Natural killer cell treated with Interleukin-12 subunit alpha and Interleukin-12 subunit beta and Interleukin-15 and Interleukin-18, amount 100 ng/mL, for 72 hours (primary cell): ENCODE measurements at regions not wholly inside any gene's neighbourhood (a gene's known extent, or its start where the extent isn't known, plus 50 kb on each side); places are given as distances from the start of the nearest gene placed in this dataset.

Source experiments
- ATAC-seq, 2 donors: fragments of 150-1000 bp; cut with Tn5 transposase in 1 of 2; sonication (Bioruptor Pico), chemical (Tn5 transposase) in 1 of 2; 2 replicates each; pipeline ENCODE4 v1.10.0; 2021
- DNase-seq: peaks from one replicate; pipeline ENCODE4 v3.0.0; 2022; ENCODE audit warnings: low spot score
- H3K27ac Mint-ChIP-seq, 2 donors: 1 replicate in 1 of 2; 2 replicates in 1 of 2; pipeline ENCODE4 v1.8.0; 2022; ENCODE audit warnings: mixed read lengths in 2 of 2, mild to moderate bottlenecking in 1 of 2, moderate library complexity in 1 of 2
- H3K27me3 Mint-ChIP-seq, 2 donors: 1 replicate in 1 of 2; 2 replicates in 1 of 2; pipeline ENCODE4 v1.8.0; 2022; ENCODE audit warnings: mixed read lengths in 2 of 2
- H3K36me3 Mint-ChIP-seq: one replicate; pipeline ENCODE4 v1.8.0; 2022; ENCODE audit warnings: mixed read lengths
- H3K4me1 Mint-ChIP-seq, 2 donors: 1 replicate in 1 of 2; 2 replicates in 1 of 2; pipeline ENCODE4 v1.8.0; 2022; ENCODE audit warnings: low read depth in 2 of 2, mixed read lengths in 2 of 2, mild to moderate bottlenecking in 1 of 2
- H3K4me3 Mint-ChIP-seq: one replicate; pipeline ENCODE4 v1.8.0; 2022; ENCODE audit warnings: mixed read lengths
- H3K9me3 Mint-ChIP-seq: 2 replicates; pipeline ENCODE4 v1.8.0; 2022; ENCODE audit warnings: mixed read lengths

GRCh38 chr9:107548298-107549142 is 59.0 kb upstream of the KLF4 start:
- Mint-ChIP-seq H3K36me3 (no peaks in the 10 kb centered on the region), H3K4me3 (no peak overlapping the region), H3K27ac (no peak overlapping the region), H3K4me1 (no peaks in the 10 kb centered on the region), H3K9me3 (no peaks in the 10 kb centered on the region), H3K27me3 (peaks cover 2 to 6% of the 10 kb centered on the region in 2 donors)
- DNase-seq (no peak), ATAC-seq (peak in 1 of 2 donors; percentile 48)

GRCh38 chr9:107547772-107548297 is 58.3 kb upstream of the KLF4 start:
- DNase-seq (no peak), ATAC-seq (no peak)
- no peak overlapping the region for H3K4me3 Mint-ChIP-seq

GRCh38 chr9:107547303-107547702 is 57.7 kb upstream of the KLF4 start:
- Mint-ChIP-seq H3K27me3 (peaks cover 2 to 6% of the 10 kb centered on the region in 2 donors), H3K4me1 (no peaks in the 10 kb centered on the region), H3K4me3 (no peak overlapping the region), H3K36me3 (no peaks in the 10 kb centered on the region), H3K27ac (no peak overlapping the region), H3K9me3 (no peaks in the 10 kb centered on the region)
- DNase-seq (no peak), ATAC-seq (no peak)

More at GRCh38 chr9:107547772-107548297, 58.3 kb upstream of the KLF4 start:
- no peaks in the 10 kb centered on the region for H3K9me3 Mint-ChIP-seq
- H3K4me1 Mint-ChIP-seq, result no peaks in the 10 kb centered on the region
- peaks cover 2 to 6% of the 10 kb centered on the region in 2 donors for H3K27me3 Mint-ChIP-seq
- no peaks in the 10 kb centered on the region for H3K36me3 Mint-ChIP-seq
- no peak overlapping the region for H3K27ac Mint-ChIP-seq

GRCh38 chr9:107546859-107547258 is 57.3 kb upstream of the KLF4 start:
- Mint-ChIP-seq H3K27me3 (peaks cover 2 to 6% of the 10 kb centered on the region in 2 donors), H3K27ac (no peak overlapping the region), H3K4me1 (no peaks in the 10 kb centered on the region), H3K9me3 (no peaks in the 10 kb centered on the region), H3K36me3 (no peaks in the 10 kb centered on the region), H3K4me3 (no peak overlapping the region)
- ATAC-seq (no peak), DNase-seq (no peak)

- H3K27me3 Mint-ChIP-seq, result peaks cover 2 to 6% of the 10 kb centered on the region in 2 donors
- ATAC-seq, result no peak
- H3K27ac Mint-ChIP-seq, result no peak overlapping the region
- DNase-seq, result no peak
- no peaks in the 10 kb centered on the region for H3K9me3 Mint-ChIP-seq
- H3K4me1 Mint-ChIP-seq, result no peaks in the 10 kb centered on the region
- no peaks in the 10 kb centered on the region for H3K36me3 Mint-ChIP-seq
- H3K4me3 Mint-ChIP-seq, result no peak overlapping the region
Observed at GRCh38 chr9:107545036-107545435, 55.5 kb upstream of the KLF4 start.

DNA sequence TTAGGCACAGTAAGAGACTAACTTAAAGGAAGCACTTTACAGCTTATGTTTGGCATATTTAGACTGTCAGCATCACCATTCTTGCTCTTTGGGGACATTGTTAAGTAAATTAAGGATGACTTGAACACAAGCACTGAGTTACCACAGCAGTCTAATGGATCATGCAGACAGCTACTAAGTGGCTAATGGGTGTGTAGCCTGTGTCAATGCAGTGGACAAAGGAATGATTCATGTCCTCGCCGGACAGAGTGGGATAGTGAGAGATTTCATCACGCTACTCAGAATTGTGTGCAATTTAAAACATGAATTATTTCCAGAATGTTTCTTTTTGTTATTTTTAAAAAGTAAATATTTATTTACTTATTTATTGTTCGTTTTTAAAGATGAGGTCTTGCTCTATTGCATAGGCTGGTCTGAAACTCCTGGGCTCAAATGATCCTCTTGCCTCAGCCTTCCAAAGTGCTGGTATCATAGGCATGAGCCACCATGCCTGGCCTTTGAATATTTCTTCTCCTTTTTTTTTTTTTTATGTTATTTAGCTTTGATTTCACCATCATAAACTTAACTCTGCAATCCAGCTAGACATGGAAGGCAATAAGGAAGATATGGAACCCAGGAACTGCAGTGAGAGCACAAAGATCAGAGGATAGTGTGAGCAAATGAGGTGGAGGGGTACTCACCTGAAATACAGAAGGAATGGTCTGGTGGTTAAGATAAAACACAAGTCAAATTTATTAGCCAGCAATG is 53.0 kb upstream of the KLF4 start:
- peaks cover 4 to 13% of the 10 kb centered on the region in 2 donors for H3K27me3 Mint-ChIP-seq
- H3K4me3 Mint-ChIP-seq, result no peak overlapping the region
- no peaks in the 10 kb centered on the region for H3K36me3 Mint-ChIP-seq
- no peaks in the 10 kb centered on the region for H3K9me3 Mint-ChIP-seq
- no peaks in the 10 kb centered on the region for H3K4me1 Mint-ChIP-seq
- DNase-seq, result no peak
- no peak overlapping the region for H3K27ac Mint-ChIP-seq
- no peak for ATAC-seq

DNA sequence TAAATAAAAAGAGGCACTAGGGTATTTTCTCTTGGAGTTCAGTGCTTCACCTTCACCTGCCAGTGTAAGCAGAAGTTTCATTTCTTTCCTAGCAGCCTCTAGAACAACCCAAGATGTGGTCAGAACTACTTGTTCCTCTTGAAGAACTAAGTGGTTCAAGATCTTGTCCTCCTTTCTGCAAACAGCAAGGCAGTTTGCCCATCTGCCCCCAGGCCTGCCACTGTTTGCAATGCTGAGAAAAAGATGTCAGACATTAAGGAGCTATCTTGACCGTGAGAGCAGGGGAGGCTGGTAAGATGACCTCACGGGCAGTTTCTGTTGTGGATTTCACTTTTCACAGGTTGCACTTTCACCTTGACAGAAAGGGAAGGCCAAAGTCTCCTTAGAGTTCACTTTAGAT is 52.0 kb upstream of the KLF4 start:
- H3K4me3 Mint-ChIP-seq, result no peak overlapping the region
- no peak overlapping the region for H3K27ac Mint-ChIP-seq
- no peak for ATAC-seq
- DNase-seq, result no peak
- H3K27me3 Mint-ChIP-seq, result peaks cover 4 to 13% of the 10 kb centered on the region in 2 donors
- H3K9me3 Mint-ChIP-seq, result no peaks in the 10 kb centered on the region
- no peaks in the 10 kb centered on the region for H3K36me3 Mint-ChIP-seq
- H3K4me1 Mint-ChIP-seq, result no peaks in the 10 kb centered on the region

GRCh38 chr9:107540164-107540561 is 50.6 kb upstream of the KLF4 start:
- no peak overlapping the region for H3K4me3 Mint-ChIP-seq
- H3K9me3 Mint-ChIP-seq, result no peaks in the 10 kb centered on the region
- DNase-seq (no peak), ATAC-seq (no peak)
- peaks cover 2 to 7% of the 10 kb centered on the region in 2 donors for H3K27me3 Mint-ChIP-seq
- H3K27ac Mint-ChIP-seq, result no peak overlapping the region
- H3K4me1 Mint-ChIP-seq, result no peaks in the 10 kb centered on the region
- H3K36me3 Mint-ChIP-seq, result no peaks in the 10 kb centered on the region

DNA sequence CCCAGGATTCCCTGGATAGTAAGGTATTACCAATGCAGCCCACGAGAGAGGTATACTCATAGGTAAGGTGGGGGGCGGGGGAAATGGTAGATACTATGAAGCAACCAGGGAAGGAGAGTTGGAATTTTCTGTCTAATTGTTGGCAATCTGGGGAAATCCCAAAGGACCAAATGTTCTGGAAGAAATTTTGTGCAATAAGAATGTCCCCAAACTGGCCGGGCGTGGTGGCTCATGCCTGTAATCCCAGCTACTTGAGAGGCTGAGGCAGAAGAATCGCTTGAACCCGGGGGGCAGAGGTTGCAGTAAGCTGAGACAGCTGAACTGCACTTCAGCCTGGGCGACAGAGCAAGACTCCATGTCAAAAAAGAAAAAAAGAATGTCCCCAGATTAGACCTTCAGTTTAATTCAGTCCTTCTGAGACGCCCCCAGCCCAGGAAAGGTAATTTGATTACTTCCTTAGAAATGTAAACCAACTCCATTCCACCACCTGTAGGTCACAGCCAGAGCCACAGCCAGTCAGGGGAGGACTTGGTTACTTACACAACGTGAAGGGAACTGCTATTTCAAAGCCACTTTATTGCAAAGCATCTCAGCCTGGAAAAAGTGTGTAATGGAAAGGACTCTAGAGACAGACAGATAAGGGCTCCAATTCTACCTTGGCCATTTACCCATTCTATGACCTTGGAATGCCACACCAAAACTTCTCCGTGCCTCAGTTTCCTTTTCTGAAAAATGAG is 50.0 kb upstream of the KLF4 start:
- Mint-ChIP-seq H3K27me3 (peaks cover 2 to 7% of the 10 kb centered on the region in 2 donors), H3K4me1 (no peaks in the 10 kb centered on the region), H3K9me3 (no peaks in the 10 kb centered on the region), H3K36me3 (no peaks in the 10 kb centered on the region), H3K27ac (no peak overlapping the region), H3K4me3 (no peak overlapping the region)
- ATAC-seq (no peak), DNase-seq (no peak)
